H1 (cell line): ENCODE measurements at regions not wholly inside any gene's neighbourhood (a gene's known extent, or its start where the extent isn't known, plus 50 kb on each side); places are given as distances from the start of the nearest gene placed in this dataset.

ENCODE experiments used
- BACH1 ChIP-seq: IDR thresholded peaks from 2 replicates; pipeline ENCODE4 v1.6.1; 2012; ENCODE audit warnings: low read length, improper control_type of control experiment
- TF ChIP-seq, protein P1 (sequence below): fragments of 300-600 bp; sonication (generic); IDR thresholded peaks from 2 replicates; pipeline ENCODE4 v1.7.1; 2012; ENCODE audit warnings: low read length, moderate library complexity, mild to moderate bottlenecking, inconsistent platforms; ENCODE audit not compliant: insufficient replicate concordance

DNA sequence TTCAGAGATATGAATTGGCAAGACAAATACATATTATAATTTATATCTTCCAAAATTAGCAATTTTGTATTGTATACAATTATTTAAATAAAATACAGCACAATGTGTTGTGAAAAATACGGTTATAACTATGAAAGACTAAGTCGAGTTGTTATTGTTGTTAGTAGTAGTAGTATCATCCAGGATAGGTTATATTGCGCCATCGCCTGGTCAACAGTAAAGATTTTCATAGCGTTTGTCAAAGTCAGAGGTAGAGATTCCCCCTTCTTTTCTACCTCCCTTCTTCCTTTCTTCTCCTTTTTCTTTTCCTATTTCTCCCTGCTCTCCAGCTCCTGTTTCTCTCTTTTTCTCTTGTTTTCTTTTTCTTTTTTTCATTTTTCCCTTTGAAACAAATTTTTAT is 499.1 kb upstream of the EPHA5 start (continued):
- TF ChIP-seq, protein P1, sequence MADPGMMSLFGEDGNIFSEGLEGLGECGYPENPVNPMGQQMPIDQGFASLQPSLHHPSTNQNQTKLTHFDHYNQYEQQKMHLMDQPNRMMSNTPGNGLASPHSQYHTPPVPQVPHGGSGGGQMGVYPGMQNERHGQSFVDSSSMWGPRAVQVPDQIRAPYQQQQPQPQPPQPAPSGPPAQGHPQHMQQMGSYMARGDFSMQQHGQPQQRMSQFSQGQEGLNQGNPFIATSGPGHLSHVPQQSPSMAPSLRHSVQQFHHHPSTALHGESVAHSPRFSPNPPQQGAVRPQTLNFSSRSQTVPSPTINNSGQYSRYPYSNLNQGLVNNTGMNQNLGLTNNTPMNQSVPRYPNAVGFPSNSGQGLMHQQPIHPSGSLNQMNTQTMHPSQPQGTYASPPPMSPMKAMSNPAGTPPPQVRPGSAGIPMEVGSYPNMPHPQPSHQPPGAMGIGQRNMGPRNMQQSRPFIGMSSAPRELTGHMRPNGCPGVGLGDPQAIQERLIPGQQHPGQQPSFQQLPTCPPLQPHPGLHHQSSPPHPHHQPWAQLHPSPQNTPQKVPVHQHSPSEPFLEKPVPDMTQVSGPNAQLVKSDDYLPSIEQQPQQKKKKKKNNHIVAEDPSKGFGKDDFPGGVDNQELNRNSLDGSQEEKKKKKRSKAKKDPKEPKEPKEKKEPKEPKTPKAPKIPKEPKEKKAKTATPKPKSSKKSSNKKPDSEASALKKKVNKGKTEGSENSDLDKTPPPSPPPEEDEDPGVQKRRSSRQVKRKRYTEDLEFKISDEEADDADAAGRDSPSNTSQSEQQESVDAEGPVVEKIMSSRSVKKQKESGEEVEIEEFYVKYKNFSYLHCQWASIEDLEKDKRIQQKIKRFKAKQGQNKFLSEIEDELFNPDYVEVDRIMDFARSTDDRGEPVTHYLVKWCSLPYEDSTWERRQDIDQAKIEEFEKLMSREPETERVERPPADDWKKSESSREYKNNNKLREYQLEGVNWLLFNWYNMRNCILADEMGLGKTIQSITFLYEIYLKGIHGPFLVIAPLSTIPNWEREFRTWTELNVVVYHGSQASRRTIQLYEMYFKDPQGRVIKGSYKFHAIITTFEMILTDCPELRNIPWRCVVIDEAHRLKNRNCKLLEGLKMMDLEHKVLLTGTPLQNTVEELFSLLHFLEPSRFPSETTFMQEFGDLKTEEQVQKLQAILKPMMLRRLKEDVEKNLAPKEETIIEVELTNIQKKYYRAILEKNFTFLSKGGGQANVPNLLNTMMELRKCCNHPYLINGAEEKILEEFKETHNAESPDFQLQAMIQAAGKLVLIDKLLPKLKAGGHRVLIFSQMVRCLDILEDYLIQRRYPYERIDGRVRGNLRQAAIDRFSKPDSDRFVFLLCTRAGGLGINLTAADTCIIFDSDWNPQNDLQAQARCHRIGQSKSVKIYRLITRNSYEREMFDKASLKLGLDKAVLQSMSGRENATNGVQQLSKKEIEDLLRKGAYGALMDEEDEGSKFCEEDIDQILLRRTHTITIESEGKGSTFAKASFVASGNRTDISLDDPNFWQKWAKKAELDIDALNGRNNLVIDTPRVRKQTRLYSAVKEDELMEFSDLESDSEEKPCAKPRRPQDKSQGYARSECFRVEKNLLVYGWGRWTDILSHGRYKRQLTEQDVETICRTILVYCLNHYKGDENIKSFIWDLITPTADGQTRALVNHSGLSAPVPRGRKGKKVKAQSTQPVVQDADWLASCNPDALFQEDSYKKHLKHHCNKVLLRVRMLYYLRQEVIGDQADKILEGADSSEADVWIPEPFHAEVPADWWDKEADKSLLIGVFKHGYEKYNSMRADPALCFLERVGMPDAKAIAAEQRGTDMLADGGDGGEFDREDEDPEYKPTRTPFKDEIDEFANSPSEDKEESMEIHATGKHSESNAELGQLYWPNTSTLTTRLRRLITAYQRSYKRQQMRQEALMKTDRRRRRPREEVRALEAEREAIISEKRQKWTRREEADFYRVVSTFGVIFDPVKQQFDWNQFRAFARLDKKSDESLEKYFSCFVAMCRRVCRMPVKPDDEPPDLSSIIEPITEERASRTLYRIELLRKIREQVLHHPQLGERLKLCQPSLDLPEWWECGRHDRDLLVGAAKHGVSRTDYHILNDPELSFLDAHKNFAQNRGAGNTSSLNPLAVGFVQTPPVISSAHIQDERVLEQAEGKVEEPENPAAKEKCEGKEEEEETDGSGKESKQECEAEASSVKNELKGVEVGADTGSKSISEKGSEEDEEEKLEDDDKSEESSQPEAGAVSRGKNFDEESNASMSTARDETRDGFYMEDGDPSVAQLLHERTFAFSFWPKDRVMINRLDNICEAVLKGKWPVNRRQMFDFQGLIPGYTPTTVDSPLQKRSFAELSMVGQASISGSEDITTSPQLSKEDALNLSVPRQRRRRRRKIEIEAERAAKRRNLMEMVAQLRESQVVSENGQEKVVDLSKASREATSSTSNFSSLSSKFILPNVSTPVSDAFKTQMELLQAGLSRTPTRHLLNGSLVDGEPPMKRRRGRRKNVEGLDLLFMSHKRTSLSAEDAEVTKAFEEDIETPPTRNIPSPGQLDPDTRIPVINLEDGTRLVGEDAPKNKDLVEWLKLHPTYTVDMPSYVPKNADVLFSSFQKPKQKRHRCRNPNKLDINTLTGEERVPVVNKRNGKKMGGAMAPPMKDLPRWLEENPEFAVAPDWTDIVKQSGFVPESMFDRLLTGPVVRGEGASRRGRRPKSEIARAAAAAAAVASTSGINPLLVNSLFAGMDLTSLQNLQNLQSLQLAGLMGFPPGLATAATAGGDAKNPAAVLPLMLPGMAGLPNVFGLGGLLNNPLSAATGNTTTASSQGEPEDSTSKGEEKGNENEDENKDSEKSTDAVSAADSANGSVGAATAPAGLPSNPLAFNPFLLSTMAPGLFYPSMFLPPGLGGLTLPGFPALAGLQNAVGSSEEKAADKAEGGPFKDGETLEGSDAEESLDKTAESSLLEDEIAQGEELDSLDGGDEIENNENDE, result no peak
- TF ChIP-seq BACH1, result no peak
- TF ChIP-seq, all 59 proteins: peak for 3
